GM10266 (cell line): ENCODE measurements at regions not wholly inside any gene's neighbourhood (a gene's known extent, or its start where the extent isn't known, plus 50 kb on each side); places are given as distances from the start of the nearest gene placed in this dataset.

Source experiments
- DNase-seq: peaks from one replicate; pipeline ENCODE4 v3.0.0; 2012; ENCODE audit errors: extremely low spot score
- TF ChIP-seq, protein P1 (sequence below): IDR thresholded peaks from 2 replicates; pipeline ENCODE4 v1.5.1; 2012; ENCODE audit warnings: mild to moderate bottlenecking, low read depth; ENCODE audit not compliant: control insufficient read depth, insufficient read depth; ENCODE audit errors: missing control alignments

DNA sequence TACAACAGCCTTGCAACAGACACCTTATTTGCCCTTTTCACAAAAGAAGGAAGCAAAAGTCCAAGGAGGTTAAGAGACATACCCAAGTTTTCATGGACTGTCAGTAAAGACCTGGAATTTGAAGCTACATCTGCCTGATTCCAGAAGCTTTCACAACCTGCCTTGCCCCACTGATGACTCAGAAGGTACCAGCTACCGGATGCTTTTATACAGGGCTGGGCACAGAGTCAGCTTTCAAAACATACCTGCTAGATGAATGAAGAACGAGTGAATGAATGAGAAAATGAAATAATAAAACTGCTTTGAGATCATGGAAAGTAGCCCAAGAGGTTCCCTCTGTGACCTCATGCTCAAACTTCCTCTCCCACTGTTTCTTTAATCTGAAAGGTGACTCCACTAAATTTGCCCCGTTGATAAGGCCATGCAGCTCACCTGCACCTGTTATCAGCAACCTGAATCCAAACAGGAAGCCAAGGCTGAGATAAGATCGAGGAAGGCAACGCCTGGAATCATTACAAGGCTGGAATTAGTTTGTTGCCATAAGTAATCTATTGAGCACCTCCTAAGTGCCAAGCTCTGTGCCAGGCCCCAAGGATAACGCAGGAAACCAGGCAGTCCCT is 151.5 kb downstream of the WDR11 start:
- TF ChIP-seq, protein P1, sequence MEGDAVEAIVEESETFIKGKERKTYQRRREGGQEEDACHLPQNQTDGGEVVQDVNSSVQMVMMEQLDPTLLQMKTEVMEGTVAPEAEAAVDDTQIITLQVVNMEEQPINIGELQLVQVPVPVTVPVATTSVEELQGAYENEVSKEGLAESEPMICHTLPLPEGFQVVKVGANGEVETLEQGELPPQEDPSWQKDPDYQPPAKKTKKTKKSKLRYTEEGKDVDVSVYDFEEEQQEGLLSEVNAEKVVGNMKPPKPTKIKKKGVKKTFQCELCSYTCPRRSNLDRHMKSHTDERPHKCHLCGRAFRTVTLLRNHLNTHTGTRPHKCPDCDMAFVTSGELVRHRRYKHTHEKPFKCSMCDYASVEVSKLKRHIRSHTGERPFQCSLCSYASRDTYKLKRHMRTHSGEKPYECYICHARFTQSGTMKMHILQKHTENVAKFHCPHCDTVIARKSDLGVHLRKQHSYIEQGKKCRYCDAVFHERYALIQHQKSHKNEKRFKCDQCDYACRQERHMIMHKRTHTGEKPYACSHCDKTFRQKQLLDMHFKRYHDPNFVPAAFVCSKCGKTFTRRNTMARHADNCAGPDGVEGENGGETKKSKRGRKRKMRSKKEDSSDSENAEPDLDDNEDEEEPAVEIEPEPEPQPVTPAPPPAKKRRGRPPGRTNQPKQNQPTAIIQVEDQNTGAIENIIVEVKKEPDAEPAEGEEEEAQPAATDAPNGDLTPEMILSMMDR = no peak
- DNase-seq = no peak

DNA sequence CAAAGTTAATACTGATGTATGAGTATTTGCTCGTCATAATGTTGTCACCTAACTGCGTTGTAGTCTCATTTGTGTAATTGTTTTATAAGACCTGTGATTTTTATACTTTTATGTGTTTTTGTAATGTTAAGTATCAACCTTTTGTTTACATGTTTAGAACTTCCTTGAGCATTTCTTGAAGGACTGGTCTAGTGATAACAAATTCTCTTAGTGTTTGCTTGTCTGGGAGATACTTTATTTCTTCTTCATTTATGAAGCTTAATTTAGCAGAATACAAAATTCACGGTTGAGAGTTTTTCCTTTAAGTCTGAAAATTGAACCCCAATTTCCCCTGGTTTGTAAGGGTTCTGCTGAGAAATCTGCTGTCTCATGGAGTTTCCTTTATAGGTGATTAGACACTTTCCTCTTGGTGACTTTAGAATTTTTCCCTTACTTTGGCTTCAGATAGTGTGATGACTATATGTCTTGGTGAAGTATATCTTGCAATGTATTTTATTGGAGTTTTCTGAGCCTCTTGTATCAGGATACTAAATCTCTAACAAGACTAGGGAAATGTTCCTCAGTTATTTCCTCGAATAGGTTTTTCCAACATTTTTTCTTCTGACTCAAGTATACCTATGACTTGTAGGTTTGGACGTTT is 154.9 kb downstream of the WDR11 start:
- no peak for DNase-seq

DNA sequence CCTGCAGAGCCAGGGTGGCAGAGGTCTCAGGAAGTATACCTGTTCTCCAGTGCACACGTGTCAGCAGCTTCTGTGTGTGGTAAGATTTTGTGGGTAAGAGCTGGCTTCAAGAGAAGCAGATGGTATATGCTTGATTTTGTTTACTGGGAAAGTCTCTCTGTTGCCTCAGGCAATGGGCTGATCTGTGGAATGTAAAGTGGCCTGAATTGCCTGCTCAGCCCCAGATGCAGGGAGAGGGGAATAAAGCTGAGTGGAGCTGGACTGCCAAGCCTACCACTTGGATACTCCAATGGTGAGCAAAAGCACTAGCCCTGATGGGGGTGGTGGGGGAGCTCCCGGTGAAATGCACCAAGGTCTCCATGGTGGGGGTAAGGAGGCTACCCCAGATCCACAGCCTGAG is 156.1 kb downstream of the WDR11 start:
- TF ChIP-seq, protein P1 = no peak
- DNase-seq = no peak

More for the DNA sequence above, 154.9 kb downstream of the WDR11 start:
- TF ChIP-seq, protein P1 = no peak

DNA sequence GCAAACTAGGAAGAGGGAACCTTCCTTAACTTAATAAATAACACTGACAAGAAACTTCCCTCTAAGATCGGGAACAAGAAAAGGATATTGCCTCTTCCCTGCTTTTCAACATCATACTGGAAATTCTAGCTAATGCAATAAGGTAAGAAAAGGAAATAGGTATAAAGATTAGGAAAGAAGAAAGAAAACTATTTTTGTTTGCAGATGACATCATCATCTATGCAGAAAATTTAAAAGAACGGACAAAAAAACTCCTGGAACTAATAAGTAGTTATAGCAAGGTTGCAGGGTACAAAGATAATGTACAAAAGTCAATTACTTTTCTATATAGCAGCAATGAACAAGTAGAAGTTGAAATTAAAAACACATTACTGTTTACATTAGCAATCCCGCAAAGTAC is 164.8 kb downstream of the WDR11 start:
- TF ChIP-seq, protein P1 = no peak
- no peak for DNase-seq

DNA sequence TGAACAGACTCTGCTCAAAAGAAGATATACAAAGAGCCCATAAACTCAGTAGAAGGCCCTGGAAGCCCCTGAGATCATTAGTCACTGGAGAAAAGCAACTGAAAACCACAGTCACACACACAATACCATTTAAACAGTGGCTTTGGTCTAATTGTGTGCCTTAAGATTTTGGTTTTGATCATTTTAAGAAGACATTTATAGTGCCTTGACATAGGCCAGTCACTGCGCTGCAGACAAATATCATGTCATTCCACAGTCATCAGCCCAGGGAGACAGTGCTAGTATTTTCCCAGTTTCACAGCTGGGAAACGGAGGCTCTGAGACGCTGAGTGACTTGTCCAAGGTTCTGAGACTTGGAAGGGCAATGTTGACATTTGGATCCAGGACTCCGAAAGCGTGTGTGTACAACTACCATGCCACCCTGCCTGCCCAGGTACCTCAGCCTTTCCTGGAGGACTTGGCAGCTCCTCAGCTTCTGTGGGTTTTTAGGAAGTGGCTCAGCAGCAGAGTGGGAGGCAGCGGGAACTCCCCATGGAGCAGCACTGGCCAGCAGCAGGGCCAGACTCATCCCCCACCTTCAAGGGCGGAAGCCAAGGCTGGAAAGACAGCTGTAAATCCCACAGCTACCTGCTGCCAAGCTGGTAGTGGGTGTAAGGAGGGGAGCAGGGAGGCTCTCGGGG is 173.9 kb downstream of the WDR11 start:
- TF ChIP-seq, protein P1 = no peak
- DNase-seq = no peak

DNA sequence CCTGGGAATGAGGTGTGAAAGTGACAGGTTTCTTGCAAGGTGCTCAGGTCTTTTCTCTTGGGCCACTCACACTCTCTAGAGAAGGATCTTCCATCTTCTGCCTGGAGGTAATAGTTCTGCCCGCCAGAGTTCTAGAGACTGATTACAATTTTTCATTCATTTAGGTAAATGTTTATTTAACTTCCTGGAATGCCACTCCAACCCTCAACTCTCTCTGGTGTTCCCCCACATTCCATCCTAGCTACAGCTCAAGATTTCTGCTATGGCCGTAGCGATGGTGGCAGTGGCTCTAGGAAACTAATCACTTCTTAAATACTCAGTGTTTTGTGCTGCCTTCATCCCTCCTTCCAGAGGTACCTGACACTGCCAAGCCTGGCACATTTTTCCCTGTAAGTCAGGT is 174.6 kb downstream of the WDR11 start:
- no peak for DNase-seq
- TF ChIP-seq, protein P1 = no peak

DNA sequence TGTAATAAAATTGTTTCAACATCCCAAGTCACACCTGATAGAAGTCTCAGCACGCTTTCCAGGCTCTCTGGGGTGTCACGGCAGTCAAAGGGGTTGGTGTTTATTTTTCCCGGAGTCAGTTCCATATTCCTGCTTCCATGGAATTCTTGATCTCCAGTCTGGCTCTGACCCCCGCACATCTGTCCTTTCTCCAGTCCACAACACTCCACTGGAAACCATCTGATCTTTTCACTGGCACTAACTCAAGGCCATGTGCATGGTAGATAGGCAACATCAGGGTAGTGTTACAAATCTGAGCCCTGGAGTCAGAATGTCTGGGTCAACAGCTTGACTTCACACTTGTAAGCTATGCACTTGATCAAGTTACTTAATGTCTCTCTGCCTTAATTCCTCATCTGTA is 176.2 kb downstream of the WDR11 start:
- TF ChIP-seq, protein P1 = no peak

More for the DNA sequence above, 176.2 kb downstream of the WDR11 start:
- DNase-seq = no peak
